ELR (cell line): ENCODE measurements at regions not wholly inside any gene's neighbourhood (a gene's known extent, or its start where the extent isn't known, plus 50 kb on each side); places are given as distances from the start of the nearest gene placed in this dataset.
"Not testable (repeated sequence)": the region's sequence is repeated elsewhere in the genome, so short reads cannot be mapped to it uniquely, and the experiment has no call there.

Source experiments
- DNase-seq: peaks from one replicate; pipeline ENCODE4 v3.0.0-alpha.2; 2015; ENCODE audit warnings: low read depth

GRCh38 chr18:39365836-39366485 is 1800.4 kb upstream of the CELF4 start:
- DNase-seq = no peak

GRCh38 chr18:39360072-39360471 is 1794.5 kb upstream of the CELF4 start:
- DNase-seq = no peak

GRCh38 chr18:39359636-39360035 is 1794.0 kb upstream of the CELF4 start:
- DNase-seq = no peak

- DNase-seq = no peak
Measured at GRCh38 chr18:39350945-39351344, 1785.3 kb upstream of the CELF4 start.

DNA sequence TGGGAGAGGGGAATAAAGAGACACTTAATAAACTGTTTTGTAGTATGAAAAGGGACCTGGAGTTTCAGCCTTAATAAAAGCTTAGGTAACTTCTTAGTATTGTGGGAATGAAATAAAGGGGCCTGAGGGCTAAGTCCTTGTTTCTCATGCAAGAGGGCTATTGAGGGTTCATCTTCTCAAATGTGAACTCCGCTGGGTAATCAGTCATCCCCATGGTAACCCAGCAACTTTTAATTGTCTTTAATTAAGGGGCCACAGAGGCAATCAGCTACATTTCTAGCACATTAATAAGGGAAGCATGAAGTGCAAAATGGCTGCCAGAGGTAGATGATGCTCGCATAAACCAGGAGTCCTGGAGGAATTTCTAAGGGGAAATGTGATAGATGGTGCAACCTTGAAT is 1784.2 kb upstream of the CELF4 start:
- no peak for DNase-seq

- DNase-seq = no peak
Measured at GRCh38 chr18:39348757-39349156, 1783.2 kb upstream of the CELF4 start.

GRCh38 chr18:39347701-39348100 is 1782.1 kb upstream of the CELF4 start:
- no peak for DNase-seq

DNA sequence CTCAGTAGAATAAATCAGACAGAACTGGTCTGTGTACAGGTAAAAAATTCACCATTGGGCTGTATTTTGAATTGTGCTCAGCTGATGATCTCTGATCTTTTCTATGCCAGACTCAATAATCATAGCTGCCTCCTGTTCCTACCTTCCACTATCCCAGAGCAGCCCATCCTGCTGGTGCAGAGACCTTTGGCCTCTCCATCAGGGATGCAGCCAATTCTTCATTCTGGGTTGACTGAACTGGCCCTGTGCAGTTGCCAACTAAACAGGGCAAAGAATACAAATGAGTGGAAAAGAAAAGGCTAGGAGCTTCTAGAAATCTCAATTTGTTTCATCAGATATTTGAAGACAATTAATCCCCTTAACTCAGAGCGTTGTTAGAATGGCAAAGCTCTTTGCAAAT is 1781.3 kb upstream of the CELF4 start:
- no peak for DNase-seq

GRCh38 chr18:39345321-39345720 is 1779.7 kb upstream of the CELF4 start:
- peak; percentile 12 for DNase-seq

- no peak for DNase-seq
Measured at GRCh38 chr18:39344487-39344886, 1778.9 kb upstream of the CELF4 start.

GRCh38 chr18:39341129-39341528 is 1775.5 kb upstream of the CELF4 start:
- no peak for DNase-seq

DNA sequence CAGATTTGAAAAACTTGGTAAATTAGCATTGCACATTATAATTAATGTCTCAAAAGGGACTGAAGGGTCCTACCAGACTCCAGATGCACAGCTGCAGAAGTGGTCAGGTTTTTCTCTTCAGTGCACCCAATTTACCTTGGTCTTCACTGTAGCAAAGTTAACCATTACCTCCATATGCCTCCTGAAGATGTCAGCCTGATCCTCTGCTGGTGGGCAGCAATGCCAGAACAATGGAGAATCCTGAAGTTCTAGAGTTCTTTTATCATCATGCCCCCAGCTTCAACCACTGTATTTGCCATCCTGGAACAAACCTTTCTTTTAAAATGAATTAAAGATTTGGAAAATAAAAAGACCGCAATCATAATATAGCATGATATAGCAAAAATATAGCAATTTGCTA is 1774.8 kb upstream of the CELF4 start:
- no peak for DNase-seq

DNA sequence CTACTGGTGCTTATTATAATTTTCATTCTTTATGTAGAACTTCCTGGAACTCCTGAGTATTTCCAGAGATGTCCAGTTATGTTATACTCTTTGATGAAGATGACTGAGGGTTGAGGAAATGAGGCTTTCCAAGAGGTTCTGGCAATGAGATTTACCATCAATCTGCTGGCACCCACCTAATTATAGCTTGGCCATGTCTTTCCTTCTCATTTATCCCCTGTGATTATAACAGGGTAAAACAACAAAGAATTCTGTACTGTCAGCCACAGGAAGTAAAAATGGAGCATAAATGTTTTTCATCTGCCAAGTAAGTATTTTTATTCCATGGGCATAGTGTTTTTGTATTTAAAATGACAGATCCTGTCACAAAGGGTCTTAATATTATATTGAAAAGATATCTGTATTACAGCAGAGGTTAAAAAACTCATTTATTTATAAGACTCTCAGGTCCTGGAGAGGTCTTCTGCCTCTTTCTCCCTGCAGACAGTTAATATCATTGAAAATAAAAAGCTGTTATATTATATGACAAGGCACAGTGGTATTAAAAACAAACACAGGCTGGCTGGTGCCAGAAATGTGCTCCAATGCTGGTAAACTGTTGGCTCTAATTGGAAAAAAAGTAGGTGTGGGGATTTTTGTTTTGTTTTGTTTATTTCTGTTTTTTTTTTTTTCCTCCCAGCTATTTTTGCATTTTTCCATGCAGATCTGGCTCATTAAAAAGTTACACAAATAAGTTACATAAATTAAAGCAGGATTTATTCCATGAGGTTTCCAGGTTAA is 1764.1 kb upstream of the CELF4 start:
- no peak for DNase-seq

GRCh38 chr18:39326772-39327171 is 1761.2 kb upstream of the CELF4 start:
- DNase-seq = peak; percentile 1

DNA sequence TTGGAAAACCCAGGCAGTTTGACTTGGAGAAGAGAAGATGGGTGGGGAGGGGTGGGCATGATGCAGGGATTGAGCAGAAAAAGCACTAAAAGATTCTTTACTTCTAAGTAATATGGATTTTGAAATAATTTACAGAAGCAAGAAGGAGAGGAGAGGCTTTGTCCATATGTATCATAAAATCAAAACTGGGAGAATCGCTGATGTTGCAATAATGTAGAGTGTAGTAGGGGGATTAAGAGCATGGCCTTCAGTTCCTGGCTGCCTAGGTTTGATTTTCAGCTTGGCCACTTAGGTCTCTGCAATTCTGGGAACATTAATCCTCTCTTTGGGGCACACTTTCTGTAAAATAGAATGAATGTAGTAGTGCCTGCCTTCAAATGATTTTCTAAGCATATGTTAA is 1760.4 kb upstream of the CELF4 start:
- DNase-seq = no peak

- DNase-seq = no peak
Measured at GRCh38 chr18:39319141-39319540, 1753.5 kb upstream of the CELF4 start.

DNA sequence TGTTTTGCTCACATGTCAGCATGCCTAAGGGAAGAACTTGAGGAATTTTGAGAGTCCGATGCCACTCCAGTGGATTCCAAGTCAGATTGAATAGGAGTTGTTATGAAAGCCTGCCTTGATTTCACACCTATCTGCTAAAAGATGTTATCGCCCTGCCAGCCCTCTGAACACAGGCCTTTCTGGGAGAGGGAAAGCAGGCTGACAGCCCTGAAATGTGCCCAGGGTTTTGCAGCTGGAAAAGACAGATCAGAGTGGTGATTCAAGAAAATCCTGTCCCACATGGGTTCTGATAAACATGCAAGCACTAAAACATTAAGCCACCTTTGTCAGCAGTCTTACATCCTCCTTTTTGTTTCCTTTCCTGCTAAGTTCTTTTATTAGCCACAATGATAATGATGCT is 1752.9 kb upstream of the CELF4 start:
- DNase-seq = no peak

DNA sequence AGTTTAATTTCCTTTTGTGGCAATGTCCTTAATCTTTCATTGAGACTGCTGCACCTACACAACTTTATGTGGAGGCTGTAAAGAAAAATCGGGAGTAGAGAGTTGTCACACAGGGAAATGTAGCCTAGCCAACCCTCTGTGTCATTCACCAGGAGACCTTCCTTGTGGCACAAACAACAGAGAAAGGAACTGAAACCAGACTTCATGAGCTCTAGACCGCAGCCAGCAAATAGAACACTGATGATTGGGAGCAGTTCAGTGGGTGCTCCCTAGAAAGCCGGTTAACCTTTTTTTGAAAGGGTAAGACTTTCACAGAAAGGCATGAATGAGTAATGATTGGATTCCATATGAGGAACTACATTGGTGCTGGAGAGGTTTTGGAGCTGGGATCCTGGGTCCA is 1752.4 kb upstream of the CELF4 start:
- DNase-seq = no peak

DNA sequence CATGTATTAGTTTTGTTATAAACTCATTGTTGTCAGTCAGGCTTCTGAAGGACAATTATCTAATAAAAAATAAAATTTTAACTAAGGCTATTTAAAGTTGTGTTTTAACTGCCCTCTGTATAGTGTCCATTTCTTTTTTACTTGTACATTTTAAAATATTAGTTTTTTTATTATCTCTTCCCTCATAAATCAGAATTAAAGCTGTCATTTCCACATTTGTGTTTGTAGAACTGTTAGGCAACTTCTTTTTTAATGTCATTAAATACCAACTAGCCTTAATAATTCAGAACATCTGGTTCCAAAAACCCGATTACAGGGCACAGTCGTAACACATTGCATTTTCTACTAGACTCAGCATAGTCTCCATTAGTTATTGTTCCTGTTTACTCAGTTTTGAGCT is 1749.0 kb upstream of the CELF4 start:
- DNase-seq = no peak

DNA sequence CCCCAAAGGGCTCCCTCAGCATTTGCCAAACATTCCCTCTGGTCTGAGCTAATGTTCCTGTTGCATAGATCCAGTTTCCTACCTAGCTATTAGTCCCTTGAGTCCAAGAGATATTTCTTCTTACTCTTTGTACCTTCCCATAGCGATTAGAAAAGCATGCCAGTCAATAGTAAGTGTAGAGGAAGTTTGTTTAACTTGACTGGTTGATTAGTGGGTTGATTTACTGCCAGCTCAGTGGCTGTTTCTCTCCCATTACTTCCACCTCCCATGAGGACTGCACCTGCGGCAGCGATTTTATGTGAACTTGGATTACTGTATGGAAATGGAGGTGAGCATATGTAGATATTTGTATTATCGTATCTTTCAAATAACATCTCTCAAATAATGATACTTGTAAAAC is 1748.4 kb upstream of the CELF4 start:
- DNase-seq = no peak

GRCh38 chr18:39311111-39311712 is 1745.6 kb upstream of the CELF4 start:
- no peak for DNase-seq

DNA sequence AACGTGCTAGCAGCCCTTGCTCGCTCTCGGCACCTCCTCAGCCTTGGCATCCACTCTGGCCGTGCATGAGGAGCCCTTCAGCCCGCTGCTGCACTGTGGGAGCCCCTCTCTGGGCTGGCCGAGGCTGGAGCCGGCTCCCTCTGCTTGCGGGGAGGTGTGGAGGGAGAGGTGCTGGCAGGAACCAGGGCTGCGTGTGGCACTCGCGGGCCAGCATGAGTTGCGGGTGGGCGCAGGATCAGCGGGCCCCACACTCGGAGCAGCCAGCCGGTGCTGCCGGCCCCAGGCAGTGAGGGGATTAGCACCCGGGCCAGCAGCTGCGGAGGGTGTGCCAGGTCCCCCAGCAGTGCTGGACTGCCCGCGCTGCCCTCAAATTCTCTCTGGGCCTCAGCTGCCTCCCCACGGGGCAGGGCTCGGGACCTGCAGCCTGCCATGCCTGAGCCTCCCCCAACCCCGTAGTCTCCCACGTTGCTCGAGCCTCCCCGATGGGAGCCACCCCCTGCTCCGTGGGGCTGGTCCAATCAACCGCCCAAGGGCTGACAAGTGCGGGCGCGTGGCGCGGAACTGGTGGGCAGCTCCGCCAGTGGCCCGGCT is 1743.4 kb upstream of the CELF4 start:
- DNase-seq = not testable (repeated sequence)

DNA sequence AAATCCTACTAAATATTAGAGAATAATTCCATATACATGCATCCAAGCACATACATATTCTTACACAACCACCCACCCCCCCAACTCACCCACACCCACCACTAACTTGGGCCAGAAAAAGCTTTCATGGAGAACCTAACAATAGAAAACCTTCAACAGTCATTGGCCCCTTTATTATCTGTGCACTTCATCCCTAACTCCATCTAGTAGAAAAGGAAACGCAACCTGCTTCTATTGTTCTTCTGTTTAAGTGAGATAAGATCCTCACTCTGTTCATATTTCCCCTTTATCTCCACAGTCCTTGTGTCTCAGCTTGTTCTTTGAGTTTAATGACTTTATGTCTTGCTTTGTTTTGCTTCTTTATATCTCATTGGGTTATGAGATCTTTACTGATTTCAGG is 1740.2 kb upstream of the CELF4 start:
- DNase-seq = no peak
